ENCODE measurements at regions not wholly inside any gene's neighbourhood (a gene's known extent, or its start where the extent isn't known, plus 50 kb on each side); places are given as distances from the start of the nearest gene placed in this dataset.

GRCh38 chr11:80104191-80104590 is 663.4 kb upstream of the TENM4 start:
- TF ChIP-seq CTCF (conservative IDR thresholded peaks at IDR 0.05; ENCODE audit: low read length) (no peak), EZH2phosphoT487 (IDR thresholded peaks at IDR 0.05; ENCODE audit: borderline replicate concordance, low read depth, low read length) (no peak)
